ENCODE measurements at regions not wholly inside any gene's neighbourhood (a gene's known extent, or its start where the extent isn't known, plus 50 kb on each side); places are given as distances from the start of the nearest gene placed in this dataset.

DNA sequence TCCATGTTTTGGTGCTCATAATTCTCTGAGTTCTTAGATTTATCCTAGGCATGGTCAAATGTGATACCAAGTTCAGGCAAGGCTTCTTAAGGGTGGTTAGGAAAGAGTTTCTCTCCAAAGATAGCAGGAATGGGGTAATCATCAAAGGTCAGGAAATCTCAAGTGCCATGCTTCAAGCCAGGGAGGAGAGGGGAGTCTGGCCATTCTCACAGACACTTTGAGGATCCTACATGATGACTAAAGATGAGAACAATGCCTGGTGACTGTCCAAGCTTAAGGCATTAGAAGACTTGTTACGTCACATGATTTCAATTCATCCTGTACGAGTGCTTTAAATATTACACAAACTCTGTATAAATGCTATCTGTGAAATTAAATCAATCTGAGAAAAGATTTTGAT is 59.4 kb downstream of the POM121L12 start:
- CTCF ChIA-PET: no interaction called here
- H3K36me3 Mint-ChIP-seq: no peaks in the 10 kb centered on the region
- no peaks in the 10 kb centered on the region for H3K27me3 Mint-ChIP-seq (ENCODE audit: low read depth)
- no peaks in the 10 kb centered on the region for H3K9me3 Mint-ChIP-seq
- H3K27ac Mint-ChIP-seq: no peak overlapping the region
- TF ChIP-seq, protein P1, sequence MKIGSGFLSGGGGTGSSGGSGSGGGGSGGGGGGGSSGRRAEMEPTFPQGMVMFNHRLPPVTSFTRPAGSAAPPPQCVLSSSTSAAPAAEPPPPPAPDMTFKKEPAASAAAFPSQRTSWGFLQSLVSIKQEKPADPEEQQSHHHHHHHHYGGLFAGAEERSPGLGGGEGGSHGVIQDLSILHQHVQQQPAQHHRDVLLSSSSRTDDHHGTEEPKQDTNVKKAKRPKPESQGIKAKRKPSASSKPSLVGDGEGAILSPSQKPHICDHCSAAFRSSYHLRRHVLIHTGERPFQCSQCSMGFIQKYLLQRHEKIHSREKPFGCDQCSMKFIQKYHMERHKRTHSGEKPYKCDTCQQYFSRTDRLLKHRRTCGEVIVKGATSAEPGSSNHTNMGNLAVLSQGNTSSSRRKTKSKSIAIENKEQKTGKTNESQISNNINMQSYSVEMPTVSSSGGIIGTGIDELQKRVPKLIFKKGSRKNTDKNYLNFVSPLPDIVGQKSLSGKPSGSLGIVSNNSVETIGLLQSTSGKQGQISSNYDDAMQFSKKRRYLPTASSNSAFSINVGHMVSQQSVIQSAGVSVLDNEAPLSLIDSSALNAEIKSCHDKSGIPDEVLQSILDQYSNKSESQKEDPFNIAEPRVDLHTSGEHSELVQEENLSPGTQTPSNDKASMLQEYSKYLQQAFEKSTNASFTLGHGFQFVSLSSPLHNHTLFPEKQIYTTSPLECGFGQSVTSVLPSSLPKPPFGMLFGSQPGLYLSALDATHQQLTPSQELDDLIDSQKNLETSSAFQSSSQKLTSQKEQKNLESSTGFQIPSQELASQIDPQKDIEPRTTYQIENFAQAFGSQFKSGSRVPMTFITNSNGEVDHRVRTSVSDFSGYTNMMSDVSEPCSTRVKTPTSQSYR (CRISPR knock-in tag; IDR thresholded peaks at IDR 0.05): no peak
- no peak for TF ChIP-seq RORB (CRISPR knock-in tag; IDR thresholded peaks at IDR 0.05)
- no peak for TF ChIP-seq TCF7 (CRISPR knock-in tag; IDR thresholded peaks at IDR 0.05; ENCODE audit: low read depth)
- TF ChIP-seq ETV6 (CRISPR knock-in tag; IDR thresholded peaks at IDR 0.05): no peak
- TF ChIP-seq, protein P2, sequence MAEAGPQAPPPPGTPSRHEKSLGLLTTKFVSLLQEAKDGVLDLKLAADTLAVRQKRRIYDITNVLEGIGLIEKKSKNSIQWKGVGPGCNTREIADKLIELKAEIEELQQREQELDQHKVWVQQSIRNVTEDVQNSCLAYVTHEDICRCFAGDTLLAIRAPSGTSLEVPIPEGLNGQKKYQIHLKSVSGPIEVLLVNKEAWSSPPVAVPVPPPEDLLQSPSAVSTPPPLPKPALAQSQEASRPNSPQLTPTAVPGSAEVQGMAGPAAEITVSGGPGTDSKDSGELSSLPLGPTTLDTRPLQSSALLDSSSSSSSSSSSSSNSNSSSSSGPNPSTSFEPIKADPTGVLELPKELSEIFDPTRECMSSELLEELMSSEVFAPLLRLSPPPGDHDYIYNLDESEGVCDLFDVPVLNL (CRISPR knock-in tag; IDR thresholded peaks at IDR 0.05; ENCODE audit: borderline replicate concordance, low read depth): no peak
- no peak for TF ChIP-seq NFE2L1 (CRISPR knock-in tag; IDR thresholded peaks at IDR 0.05)
- TF ChIP-seq ZNF416 (CRISPR knock-in tag; IDR thresholded peaks at IDR 0.05): no peak
- TF ChIP-seq TEAD1 (CRISPR knock-in tag; IDR thresholded peaks at IDR 0.05): no peak
- TF ChIP-seq MXD4 (CRISPR knock-in tag; IDR thresholded peaks at IDR 0.05; ENCODE audit: borderline replicate concordance): no peak
- TF ChIP-seq, protein P3, sequence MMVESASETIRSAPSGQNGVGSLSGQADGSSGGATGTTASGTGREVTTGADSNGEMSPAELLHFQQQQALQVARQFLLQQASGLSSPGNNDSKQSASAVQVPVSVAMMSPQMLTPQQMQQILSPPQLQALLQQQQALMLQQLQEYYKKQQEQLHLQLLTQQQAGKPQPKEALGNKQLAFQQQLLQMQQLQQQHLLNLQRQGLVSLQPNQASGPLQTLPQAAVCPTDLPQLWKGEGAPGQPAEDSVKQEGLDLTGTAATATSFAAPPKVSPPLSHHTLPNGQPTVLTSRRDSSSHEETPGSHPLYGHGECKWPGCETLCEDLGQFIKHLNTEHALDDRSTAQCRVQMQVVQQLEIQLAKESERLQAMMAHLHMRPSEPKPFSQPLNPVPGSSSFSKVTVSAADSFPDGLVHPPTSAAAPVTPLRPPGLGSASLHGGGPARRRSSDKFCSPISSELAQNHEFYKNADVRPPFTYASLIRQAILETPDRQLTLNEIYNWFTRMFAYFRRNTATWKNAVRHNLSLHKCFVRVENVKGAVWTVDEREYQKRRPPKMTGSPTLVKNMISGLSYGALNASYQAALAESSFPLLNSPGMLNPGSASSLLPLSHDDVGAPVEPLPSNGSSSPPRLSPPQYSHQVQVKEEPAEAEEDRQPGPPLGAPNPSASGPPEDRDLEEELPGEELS (CRISPR knock-in tag; IDR thresholded peaks at IDR 0.05): no peak
- TF ChIP-seq, protein P4, sequence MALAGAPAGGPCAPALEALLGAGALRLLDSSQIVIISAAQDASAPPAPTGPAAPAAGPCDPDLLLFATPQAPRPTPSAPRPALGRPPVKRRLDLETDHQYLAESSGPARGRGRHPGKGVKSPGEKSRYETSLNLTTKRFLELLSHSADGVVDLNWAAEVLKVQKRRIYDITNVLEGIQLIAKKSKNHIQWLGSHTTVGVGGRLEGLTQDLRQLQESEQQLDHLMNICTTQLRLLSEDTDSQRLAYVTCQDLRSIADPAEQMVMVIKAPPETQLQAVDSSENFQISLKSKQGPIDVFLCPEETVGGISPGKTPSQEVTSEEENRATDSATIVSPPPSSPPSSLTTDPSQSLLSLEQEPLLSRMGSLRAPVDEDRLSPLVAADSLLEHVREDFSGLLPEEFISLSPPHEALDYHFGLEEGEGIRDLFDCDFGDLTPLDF (CRISPR knock-in tag; IDR thresholded peaks at IDR 0.05): no peak
- TF ChIP-seq ZNF121 (CRISPR knock-in tag; IDR thresholded peaks at IDR 0.05): no peak
- TF ChIP-seq, protein P5, sequence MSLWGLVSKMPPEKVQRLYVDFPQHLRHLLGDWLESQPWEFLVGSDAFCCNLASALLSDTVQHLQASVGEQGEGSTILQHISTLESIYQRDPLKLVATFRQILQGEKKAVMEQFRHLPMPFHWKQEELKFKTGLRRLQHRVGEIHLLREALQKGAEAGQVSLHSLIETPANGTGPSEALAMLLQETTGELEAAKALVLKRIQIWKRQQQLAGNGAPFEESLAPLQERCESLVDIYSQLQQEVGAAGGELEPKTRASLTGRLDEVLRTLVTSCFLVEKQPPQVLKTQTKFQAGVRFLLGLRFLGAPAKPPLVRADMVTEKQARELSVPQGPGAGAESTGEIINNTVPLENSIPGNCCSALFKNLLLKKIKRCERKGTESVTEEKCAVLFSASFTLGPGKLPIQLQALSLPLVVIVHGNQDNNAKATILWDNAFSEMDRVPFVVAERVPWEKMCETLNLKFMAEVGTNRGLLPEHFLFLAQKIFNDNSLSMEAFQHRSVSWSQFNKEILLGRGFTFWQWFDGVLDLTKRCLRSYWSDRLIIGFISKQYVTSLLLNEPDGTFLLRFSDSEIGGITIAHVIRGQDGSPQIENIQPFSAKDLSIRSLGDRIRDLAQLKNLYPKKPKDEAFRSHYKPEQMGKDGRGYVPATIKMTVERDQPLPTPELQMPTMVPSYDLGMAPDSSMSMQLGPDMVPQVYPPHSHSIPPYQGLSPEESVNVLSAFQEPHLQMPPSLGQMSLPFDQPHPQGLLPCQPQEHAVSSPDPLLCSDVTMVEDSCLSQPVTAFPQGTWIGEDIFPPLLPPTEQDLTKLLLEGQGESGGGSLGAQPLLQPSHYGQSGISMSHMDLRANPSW (CRISPR knock-in tag; conservative IDR thresholded peaks at IDR 0.05; ENCODE audit: low read depth): no peak
- TF ChIP-seq, protein P6, sequence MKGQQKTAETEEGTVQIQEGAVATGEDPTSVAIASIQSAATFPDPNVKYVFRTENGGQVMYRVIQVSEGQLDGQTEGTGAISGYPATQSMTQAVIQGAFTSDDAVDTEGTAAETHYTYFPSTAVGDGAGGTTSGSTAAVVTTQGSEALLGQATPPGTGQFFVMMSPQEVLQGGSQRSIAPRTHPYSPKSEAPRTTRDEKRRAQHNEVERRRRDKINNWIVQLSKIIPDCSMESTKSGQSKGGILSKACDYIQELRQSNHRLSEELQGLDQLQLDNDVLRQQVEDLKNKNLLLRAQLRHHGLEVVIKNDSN (CRISPR knock-in tag; IDR thresholded peaks at IDR 0.05): no peak
- TF ChIP-seq, protein P7, sequence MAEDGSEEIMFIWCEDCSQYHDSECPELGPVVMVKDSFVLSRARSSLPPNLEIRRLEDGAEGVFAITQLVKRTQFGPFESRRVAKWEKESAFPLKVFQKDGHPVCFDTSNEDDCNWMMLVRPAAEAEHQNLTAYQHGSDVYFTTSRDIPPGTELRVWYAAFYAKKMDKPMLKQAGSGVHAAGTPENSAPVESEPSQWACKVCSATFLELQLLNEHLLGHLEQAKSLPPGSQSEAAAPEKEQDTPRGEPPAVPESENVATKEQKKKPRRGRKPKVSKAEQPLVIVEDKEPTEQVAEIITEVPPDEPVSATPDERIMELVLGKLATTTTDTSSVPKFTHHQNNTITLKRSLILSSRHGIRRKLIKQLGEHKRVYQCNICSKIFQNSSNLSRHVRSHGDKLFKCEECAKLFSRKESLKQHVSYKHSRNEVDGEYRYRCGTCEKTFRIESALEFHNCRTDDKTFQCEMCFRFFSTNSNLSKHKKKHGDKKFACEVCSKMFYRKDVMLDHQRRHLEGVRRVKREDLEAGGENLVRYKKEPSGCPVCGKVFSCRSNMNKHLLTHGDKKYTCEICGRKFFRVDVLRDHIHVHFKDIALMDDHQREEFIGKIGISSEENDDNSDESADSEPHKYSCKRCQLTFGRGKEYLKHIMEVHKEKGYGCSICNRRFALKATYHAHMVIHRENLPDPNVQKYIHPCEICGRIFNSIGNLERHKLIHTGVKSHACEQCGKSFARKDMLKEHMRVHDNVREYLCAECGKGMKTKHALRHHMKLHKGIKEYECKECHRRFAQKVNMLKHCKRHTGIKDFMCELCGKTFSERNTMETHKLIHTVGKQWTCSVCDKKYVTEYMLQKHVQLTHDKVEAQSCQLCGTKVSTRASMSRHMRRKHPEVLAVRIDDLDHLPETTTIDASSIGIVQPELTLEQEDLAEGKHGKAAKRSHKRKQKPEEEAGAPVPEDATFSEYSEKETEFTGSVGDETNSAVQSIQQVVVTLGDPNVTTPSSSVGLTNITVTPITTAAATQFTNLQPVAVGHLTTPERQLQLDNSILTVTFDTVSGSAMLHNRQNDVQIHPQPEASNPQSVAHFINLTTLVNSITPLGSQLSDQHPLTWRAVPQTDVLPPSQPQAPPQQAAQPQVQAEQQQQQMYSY (CRISPR knock-in tag; IDR thresholded peaks at IDR 0.05): no peak
- TF ChIP-seq, protein P8, sequence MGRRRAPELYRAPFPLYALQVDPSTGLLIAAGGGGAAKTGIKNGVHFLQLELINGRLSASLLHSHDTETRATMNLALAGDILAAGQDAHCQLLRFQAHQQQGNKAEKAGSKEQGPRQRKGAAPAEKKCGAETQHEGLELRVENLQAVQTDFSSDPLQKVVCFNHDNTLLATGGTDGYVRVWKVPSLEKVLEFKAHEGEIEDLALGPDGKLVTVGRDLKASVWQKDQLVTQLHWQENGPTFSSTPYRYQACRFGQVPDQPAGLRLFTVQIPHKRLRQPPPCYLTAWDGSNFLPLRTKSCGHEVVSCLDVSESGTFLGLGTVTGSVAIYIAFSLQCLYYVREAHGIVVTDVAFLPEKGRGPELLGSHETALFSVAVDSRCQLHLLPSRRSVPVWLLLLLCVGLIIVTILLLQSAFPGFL (CRISPR knock-in tag; IDR thresholded peaks at IDR 0.05; ENCODE audit: borderline replicate concordance): no peak
- no peak overlapping the region for H3K4me3 Mint-ChIP-seq
- H3K4me1 Mint-ChIP-seq: no peaks in the 10 kb centered on the region
- POLR2A ChIA-PET: no interaction called here
- no peak for DNase-seq (ENCODE audit: low spot score)
- no peak for ATAC-seq

Measured in WTC11 (cell line).